GM18511 (cell line): ENCODE measurements at regions not wholly inside any gene's neighbourhood (a gene's known extent, or its start where the extent isn't known, plus 50 kb on each side); places are given as distances from the start of the nearest gene placed in this dataset.
"Not testable (repeated sequence)": the region's sequence is repeated elsewhere in the genome, so short reads cannot be mapped to it uniquely, and the experiment has no call there.

Source experiments
- ATAC-seq: cut with Tn5 transposase; IDR thresholded peaks from one replicate; pipeline ENCODE4 v1.9.1; 2021; ENCODE audit warnings: mild to moderate bottlenecking, moderate library complexity; ENCODE audit not compliant: unreplicated experiment

DNA sequence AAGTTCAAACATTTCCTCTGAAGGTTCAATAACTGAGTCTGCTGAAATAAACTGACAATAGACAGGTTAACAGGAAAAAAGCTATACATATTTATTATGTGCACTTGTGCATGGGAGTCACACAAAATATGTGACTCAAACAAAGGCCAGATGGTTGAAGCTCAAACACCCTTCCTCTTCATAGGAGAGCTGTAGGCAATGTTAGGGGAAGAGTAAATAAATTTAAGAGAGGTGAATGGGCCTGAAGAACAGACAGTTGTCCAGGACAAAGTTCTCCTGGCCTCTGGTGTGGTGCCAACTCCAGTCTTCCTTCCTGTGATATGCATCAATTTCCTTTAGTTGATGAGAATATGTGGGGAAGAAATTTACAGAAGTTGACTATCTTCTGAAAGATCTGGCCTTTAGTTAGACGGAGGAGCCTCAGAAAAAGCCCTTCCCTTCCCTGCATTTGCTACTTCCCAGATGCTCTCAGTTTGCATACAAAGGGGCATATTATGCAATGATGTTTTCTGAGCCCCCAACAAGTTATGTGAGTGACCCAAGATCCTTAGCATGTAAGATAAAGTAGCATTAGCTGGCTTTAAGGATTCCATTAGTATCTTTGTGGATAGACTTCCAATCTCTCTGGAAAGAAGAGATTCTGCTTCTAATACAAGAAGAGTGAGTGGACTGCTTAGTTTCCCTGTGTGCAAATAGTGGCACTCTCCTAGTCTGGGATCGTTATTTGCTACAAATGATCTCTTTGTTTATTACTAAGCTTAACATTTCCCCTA, 96.4 kb upstream of the IGSF10 start:
- no peak for ATAC-seq

DNA sequence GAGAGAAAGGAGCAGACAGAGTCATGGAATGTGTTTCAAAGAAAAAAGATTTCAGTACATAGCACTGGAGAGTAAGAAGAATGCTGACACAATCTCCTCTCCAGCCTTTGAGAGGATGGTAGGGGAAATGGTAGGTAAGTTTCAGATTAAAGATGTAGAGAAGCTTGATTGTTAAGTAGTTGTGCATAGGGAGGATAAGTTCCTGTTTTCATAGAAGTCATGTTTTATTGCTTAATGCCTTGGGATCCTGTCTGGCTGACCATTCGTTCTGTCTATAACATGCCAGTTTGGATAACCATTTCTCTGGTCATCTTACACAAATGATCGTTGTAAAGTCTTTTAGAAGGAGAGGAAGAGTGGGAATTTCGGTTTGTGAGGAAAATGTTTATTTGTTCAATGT, 95.7 kb upstream of the IGSF10 start:
- no peak for ATAC-seq

DNA sequence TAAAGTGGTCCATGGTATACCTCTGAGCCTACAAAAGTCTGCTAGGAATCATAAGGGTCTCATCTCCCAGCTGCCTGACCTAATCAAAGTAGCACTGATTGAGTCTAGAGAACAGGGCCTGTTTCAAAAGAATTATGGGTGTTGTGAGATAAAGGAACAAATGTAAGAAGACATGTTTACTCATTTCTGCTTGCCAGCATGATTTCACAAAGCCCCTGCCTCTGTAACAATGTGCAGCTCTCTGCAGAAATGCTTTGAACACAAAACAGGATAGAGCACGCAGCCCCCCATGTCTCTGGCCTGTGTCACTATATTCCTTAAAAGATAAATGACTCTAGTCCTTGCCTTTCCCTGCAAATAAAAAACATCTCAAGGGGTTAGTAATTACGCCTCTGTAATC, 94.7 kb upstream of the IGSF10 start:
- no peak for ATAC-seq

DNA sequence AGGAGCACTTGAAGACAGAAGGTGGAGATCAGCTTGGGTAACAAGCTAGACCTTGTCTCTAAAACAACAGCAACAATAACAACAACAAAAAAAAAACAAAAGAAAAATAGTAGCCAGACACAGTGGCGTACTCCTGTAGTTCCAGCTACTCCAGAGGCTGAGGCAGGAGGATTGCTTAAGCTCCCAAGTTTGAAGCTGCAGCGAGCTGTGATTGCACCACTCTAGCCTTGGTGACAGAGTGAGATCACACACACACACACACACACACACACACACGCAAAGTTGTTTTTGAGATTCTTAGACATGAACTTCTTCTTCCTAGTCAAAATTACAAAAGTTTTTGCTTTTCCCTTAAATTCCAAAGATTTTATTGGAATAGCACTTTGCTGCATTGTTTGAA, 93.0 kb upstream of the IGSF10 start:
- ATAC-seq, result no peak

DNA sequence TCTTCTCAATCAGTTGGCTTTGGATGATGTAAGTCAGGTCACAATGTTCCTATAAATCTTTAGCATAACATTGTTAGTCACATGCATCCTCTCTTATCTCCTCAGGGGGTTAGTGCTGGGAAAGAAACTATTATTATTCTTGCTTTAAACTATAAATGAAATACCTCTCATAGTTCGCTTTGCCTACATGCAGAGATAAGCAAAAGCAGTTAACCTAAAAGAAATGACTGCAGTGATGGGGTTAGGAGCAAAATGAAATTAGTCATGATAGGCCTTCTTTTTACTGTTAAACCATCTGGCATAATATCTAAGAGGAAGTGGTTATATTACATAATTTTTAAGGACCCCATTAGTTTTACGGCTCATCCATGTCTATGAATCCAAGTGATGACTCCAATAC, 91.7 kb upstream of the IGSF10 start:
- no peak for ATAC-seq

DNA sequence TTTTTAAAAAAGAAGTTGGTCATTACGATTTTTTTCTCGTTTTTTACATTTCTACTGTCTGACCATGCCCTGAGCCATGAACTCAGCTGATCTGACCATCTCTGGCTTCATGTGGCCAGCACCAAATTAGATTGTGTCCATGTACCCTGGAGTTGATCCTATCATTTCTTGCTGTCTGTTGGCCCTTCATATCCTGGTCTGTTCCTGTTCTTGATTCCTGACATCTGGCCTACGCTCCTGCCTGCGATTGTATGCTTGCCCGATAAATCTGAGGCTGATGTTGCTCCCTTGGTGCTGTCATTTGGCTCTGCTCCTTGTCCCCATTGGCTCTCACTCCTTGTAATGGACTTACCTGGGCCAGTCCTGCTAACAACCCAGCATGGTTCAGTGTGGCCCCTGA, 89.8 kb upstream of the IGSF10 start:
- ATAC-seq, result no peak

DNA sequence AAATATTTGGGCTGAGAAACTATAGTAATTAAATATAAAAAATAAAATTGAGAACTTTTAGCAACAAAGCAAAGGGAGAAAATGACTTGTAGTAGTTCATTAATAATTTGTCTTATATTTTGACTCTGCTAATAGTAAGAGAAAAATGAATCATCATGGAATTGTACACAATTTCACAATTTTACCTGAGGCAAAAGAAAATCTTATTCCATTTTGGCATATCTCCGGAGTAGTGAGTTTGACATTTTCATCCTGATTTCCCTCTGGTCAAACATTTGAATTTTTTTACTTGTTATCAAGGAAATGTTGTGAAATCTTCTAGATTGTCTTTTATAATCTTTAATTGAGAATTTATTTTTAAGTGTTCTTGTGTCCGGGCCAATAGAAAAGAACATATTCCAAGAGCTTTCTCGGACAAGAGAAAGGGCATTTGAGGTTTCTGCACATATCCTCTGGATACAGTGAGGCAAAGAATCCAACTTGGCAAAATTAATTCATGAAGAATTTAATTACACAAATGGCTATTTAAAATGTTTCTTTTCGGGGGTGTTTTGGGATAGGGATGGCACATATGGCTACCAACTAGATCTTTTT, 89.3 kb upstream of the IGSF10 start:
- ATAC-seq, result no peak

DNA sequence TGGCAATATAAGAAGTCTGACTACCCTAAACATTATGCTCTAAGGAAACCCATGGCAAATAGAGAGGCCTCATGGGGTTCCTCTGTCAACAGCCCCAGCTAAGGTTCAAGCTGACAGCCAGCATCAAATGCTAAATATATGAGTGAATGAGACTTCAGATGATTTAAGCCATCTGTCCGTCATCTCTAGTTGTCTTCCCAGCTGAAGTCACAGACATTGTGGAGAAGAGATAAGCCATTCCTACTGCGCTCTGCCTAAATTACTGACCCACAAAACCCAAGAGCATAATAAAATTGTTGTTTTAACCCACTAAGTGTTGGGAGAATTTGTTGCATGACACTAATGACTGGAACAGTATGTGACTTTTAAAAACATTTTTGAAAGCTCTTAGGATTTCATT, 87.3 kb upstream of the IGSF10 start:
- no peak for ATAC-seq

DNA sequence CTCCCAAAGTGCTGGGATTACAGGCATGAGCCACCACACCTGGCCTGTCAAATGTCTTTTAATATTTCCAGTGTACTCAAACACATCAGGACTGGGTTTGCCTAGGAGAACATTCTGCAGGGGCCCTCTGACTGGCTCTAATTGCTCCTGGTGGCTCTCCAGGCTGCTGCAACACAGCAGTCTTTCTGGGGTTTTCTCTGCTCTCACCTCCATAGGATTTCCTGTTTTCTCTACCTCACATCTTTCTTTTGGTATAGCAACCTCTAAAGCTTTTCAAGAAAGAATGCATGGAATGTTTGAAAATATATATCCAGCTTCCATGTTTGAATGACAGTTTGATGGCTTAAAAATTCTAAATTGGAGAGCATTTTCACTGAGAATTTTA, 83.3 kb upstream of the IGSF10 start:
- ATAC-seq, result no peak

DNA sequence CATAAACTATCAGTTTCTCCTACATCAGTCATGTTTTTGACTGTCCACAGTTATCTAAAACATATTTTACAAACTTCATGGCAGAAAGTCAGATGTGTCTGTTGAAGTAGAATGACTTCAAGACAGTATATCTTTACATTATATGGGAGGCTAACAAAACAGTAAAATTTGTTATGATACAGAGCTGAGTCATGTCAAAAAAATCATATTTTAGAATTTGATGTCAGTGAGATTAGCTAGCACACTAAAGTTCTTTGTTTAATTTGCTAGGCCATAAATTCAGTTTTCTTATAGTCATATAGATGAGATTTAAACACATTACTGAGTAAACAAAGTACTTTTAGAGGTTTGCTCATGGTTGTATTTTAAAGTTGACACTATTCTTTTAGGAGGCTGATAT, 80.3 kb upstream of the IGSF10 start:
- ATAC-seq, result no peak

DNA sequence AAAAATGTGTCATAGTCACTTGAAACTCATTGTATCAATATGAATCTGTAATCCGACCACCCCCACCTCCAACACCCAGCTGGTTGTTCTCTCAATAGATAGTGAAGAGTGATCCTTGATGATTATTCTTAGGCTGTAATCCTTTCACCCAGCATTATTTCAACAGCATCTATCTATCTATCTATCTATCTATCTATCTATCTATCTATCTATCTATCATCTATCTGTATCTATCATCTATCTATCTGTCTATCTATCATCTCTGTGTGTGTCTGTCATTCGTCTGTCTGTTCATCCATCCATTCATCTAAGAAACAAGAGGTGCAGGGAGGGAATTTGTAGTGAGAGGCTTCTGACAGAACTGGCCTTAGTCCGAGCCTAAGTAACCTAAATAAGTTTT, 78.7 kb upstream of the IGSF10 start:
- no peak for ATAC-seq

DNA sequence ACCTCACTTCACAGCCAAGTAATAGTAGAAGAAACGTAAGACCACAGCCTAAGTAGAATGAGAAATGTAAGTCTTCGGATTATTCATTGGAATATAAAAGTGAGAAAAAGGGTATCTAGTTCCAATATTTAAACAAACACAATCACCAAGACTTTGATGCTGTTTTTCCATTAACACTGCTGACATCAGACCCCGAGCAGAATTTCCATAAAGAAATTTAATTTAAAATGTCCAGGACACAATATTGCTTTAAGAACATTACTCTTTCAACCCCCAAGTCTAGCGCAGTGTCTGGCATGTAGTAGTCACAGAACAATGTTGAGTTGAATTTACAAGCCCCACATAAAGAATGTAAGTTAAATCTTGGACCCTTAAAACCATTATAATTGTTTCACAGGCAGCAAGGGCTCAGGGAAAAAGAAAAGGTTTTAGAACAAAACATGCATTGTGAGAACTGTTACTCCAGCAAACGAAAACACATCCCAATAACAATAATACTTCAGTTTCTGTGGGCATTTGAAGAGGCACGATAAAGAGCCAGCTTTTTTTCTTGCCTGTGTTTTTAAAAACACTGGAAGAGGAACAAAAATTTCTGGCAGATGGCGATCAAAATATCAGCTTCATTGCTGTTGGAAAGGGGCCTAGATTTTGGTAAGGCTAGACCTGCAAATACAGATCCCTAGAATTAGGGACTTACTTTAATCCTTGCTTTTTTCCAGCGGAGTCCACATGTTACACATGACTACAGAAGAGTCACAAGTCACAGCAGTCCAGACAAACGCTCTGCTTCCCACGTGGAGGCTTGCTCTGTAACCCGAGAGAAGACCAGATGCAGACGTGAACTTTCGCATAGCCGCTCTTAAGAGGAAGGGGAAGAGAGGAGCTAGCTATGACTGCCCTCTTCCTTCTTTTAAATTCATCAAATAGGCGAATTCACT, 77.9 kb upstream of the IGSF10 start:
- ATAC-seq, result no peak

DNA sequence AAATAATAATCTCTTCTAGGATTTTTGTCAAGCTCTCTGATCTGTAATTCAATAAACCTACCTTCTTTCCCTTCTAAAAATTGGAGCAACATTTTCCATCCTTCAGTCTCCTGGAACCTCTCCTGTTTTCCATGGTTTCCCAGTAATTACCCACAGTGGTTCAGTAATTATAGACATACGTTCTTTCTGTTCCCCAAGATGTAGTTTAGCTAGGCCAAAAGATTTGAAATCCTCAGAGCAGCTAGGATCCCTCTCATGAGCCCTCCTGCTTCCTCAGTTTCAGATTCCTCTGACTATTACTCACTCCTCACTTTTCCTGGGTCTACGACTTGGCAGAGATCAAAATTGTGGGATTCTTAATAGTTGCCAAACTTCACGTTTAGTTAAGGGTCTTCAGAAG, 76.9 kb upstream of the IGSF10 start:
- ATAC-seq, result no peak

DNA sequence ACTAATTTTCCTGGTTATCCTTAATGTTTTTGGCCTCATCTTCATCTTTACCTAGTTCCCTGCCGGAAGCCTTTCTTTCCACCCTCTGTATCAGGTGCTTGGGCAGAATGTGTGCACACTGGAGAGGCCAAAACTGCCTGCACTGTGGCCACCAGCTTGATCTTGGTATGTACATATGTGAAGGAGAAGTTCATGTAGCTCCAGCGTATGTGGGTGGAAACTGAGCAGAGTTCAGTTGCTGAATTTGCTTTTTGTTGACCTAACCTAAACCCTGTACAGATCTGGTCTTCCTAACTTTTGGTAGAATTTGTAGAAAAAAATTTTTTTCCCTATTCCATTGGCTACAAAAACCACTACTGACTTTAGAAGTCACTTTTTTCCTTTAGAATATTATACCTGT, 65.9 kb upstream of the IGSF10 start:
- ATAC-seq, result no peak

DNA sequence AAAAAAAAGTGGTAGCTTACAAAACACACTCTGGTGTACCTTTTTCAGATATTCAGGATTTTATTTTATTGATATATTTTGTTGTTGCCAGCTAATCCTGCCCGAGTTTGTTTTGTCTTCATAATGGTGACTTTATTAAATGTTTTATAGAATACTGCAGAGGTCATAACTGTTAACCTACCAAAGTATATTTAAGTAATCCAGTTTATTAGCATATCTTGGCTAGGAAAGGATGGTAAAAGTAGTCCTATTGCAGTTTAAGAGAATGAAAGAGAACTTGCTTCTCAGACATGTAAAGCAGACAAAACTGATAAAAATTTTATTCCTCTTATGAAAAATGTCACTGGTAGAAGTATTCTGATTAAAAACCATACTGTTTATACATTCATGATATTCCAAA, 59.2 kb upstream of the IGSF10 start:
- no peak for ATAC-seq

DNA sequence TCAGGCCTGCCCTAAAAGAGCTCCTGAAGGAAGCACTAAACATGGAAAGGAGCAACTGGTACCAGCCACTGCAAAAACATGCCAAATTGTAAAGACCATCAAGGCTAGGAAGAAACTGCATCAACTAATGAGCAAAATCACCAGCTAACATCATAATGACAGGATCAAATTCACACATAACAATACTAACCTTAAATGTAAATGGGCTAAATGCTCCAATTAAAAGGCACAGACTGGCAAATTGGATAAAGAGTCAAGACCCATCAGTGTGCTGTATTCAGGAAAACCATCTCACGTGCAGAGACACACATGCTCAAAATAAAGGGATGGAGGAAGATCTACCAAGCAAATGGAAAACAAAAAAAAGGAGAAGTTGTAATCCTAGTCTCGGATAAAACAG, 50.6 kb upstream of the IGSF10 start:
- not testable (repeated sequence) for ATAC-seq
